ENCODE measurements at regions not wholly inside any gene's neighbourhood (a gene's known extent, or its start where the extent isn't known, plus 50 kb on each side); places are given as distances from the start of the nearest gene placed in this dataset.

DNA sequence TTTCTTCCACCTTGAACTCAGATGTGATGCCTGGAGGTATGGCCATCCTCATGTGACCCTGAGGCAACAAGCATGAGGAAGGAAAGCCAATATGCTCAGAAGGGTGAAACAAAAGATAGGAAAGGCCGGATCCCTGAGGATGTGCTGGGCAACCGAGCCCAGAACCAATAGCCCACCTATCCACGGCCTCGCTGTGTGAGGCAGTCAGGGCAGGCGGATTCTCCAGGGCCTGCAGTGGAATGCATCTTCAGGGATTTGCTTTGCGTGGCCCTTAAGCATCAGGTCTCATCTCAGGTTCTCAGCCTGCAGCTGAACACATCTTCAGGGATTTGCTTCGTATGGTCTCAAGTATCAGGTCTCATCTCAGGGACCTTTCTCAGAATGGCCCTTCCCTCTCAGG lies 139.8 kb downstream of the ANKRD60 start:
- TF ChIP-seq, protein P1, sequence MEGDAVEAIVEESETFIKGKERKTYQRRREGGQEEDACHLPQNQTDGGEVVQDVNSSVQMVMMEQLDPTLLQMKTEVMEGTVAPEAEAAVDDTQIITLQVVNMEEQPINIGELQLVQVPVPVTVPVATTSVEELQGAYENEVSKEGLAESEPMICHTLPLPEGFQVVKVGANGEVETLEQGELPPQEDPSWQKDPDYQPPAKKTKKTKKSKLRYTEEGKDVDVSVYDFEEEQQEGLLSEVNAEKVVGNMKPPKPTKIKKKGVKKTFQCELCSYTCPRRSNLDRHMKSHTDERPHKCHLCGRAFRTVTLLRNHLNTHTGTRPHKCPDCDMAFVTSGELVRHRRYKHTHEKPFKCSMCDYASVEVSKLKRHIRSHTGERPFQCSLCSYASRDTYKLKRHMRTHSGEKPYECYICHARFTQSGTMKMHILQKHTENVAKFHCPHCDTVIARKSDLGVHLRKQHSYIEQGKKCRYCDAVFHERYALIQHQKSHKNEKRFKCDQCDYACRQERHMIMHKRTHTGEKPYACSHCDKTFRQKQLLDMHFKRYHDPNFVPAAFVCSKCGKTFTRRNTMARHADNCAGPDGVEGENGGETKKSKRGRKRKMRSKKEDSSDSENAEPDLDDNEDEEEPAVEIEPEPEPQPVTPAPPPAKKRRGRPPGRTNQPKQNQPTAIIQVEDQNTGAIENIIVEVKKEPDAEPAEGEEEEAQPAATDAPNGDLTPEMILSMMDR (IDR thresholded peaks at IDR 0.05) = no peak
- Histone ChIP-seq H3K27me3 (no peaks in the 10 kb centered on the region), H3K36me3 (no peaks in the 10 kb centered on the region), H3K4me3 (no peak overlapping the region), H3K27ac (no peak overlapping the region), H3K9me3 (no peaks in the 10 kb centered on the region), H3K4me1 (peaks cover 0 to 5% (median 0%) of the 10 kb centered on the region in 9 donors)
- 92 to 98% methylated on average over 7 of the region's 7 CpGs for WGBS, 2 donors
- intact Hi-C loops (cut with DNase I) = loop anchor here in 8 of 10 donors (5.0 to 10.0 kb wide), 3 partner anchors 431 to 436 kb away; no protein-coding TSS in a partner anchor
- no peak for ATAC-seq
- no peak for DNase-seq

DNA sequence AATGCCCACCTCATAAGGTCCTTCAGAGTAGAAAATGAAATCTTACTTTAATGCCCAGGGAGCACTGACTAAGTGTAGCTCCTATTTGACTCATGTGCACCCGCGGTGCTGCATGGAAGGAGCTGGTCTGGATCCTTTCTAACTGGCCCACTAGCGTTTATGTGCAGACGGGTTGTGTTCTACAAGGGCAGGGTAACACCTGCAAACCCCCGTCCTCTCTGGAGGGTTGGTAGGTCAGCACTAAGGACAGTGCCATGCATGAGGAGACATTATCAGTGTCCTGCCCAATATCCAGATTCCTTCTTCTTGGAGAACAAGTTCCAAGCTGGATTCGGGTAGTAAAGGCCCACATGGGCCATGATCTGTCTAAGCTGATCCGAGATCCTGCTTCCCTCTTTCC lies 140.3 kb downstream of the ANKRD60 start:
- intact Hi-C loops (cut with DNase I) = loop anchor here in 8 of 10 donors (5.0 to 10.0 kb wide), 3 partner anchors 431 to 436 kb away; no protein-coding TSS in a partner anchor
- Histone ChIP-seq H3K9me3 (no peaks in the 10 kb centered on the region), H3K36me3 (no peaks in the 10 kb centered on the region), H3K27ac (no peak overlapping the region), H3K4me3 (no peak overlapping the region), H3K27me3 (no peaks in the 10 kb centered on the region), H3K4me1 (peaks cover 0 to 5% (median 0%) of the 10 kb centered on the region in 9 donors)
- 80 to 81% methylated on average over 7 of the region's 7 CpGs for WGBS, 2 donors
- DNase-seq = no peak
- no peak for ATAC-seq
- TF ChIP-seq, protein P1 (IDR thresholded peaks at IDR 0.05) = no peak

DNA sequence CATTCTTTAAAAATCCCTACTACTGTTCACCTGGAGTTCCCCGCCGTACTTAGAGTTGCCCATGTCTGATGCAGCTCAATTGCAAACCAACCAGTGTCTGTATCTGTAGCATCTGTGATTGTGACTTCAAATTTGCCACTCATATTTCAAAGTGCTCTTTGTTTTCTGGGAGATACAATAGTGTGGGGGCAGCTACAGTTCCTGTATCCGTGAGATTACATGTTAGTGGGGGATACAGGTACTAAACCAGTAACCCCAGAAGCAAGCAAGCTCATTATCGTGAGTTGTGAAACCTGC lies 140.9 kb downstream of the ANKRD60 start:
- no peak overlapping the region for H3K4me3 ChIP-seq
- ATAC-seq (no peak), DNase-seq (no peak)
- H3K9me3 ChIP-seq = no peaks in the 10 kb centered on the region
- intact Hi-C loops (cut with DNase I) = loop anchor here (2.0 to 10.0 kb wide), 4 partner anchors 430 to 435 kb away; no protein-coding TSS in a partner anchor
- H3K27ac ChIP-seq = no peak overlapping the region
- peaks cover 0 to 5% (median 0%) of the 10 kb centered on the region in 9 donors for H3K4me1 ChIP-seq
- H3K36me3 ChIP-seq = no peaks in the 10 kb centered on the region
- 46 to 48% methylated on average over 4 of the region's 4 CpGs for WGBS, 2 donors
- no peaks in the 10 kb centered on the region for H3K27me3 ChIP-seq
- TF ChIP-seq, protein P1 (IDR thresholded peaks at IDR 0.05) = peak in 2 of 9 donors; percentile 4 to 6

DNA sequence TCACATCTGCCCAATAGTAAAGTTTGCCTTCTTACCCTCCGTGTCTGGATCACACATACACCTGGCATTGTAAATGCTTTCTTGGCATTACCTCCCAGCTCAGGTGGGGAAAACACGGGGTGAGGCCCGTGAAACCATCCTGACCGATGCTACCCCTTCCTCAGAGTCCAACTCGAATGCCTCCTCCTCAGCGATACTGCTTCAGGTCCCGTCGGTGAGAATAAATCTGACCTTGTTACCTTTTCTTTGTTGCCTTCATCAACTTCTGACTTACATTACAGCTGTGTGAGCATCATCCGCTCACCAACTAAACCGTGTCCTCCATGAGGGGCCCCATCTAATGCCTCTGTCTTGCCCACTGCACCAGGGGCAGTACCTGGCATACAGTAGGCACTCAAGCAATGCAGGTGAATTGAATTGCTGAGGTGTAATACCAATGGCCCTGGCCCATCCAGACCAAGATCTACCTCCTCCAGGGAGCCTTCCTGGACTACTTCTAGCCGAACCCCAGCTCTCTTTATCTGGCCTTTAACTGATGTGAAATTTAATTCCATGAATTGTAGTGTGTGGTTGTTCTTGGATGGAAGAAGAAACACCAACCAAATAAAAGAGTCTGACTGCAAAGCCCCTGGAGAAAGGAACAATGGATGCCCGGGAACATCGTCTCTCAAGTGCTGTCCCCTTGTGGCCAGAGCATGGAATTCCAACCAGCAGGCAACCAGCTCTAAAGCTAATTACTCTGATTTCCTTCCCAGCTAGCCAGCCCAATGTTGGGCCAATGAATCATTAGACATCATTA lies 141.5 kb downstream of the ANKRD60 start:
- intact Hi-C loops (cut with DNase I) = loop anchor here (2.0 to 10.0 kb wide), 4 partner anchors 430 to 435 kb away; no protein-coding TSS in a partner anchor
- 76 to 78% methylated on average over 13 of the region's 13 CpGs for WGBS, 2 donors
- Histone ChIP-seq H3K36me3 (no peaks in the 10 kb centered on the region), H3K4me3 (no peak overlapping the region), H3K4me1 (peaks cover 0 to 5% (median 0%) of the 10 kb centered on the region in 9 donors), H3K27ac (no peak overlapping the region), H3K9me3 (no peaks in the 10 kb centered on the region), H3K27me3 (no peaks in the 10 kb centered on the region)
- ATAC-seq (peak in 3 of 8 donors; percentile 55 to 56 (median 55)), DNase-seq (peak in 1 of 2 donors; percentile 46)
- TF ChIP-seq, protein P1 (IDR thresholded peaks at IDR 0.05) = peak; percentile 76 to 96 (median 88)

All from heart right ventricle (tissue), 16 donors.